GM23338 (cell line): ENCODE measurements at regions not wholly inside any gene's neighbourhood (a gene's known extent, or its start where the extent isn't known, plus 50 kb on each side); places are given as distances from the start of the nearest gene placed in this dataset.

ENCODE experiments used
- ATAC-seq: fragments of 200-7000 bp; cut with Tn5 transposase; 3 replicates; pipeline ENCODE4 v1.9.1; 2020
- DNase-seq: peaks from one replicate; pipeline ENCODE4 v3.0.0-alpha.2; 2015; ENCODE audit warnings: low spot score
- H2AFZ ChIP-seq: fragments of 200-600 bp; sonication (generic); 2 replicates; pipeline ENCODE4 v1.8.0; 2016; ENCODE audit warnings: antibody characterized with exemption, mild to moderate bottlenecking, moderate library complexity
- H3F3A ChIP-seq: fragments of 200-600 bp; sonication (generic); replicated peaks from 2 replicates; pipeline ENCODE4 v1.8.0; 2017; ENCODE audit warnings: antibody characterized with exemption, mixed run types, low read depth
- H3K27ac ChIP-seq: fragments of 200-600 bp; sonication (generic); 2 replicates; pipeline ENCODE4 v1.6.1; 2016; ENCODE audit warnings: low read depth
- H3K27me3 ChIP-seq: fragments of 200-600 bp; sonication (generic); 2 replicates; pipeline ENCODE4 v1.8.0; 2016; ENCODE audit warnings: mild to moderate bottlenecking, mixed run types, moderate library complexity; ENCODE audit not compliant: insufficient read depth
- H3K36me3 ChIP-seq: fragments of 200-600 bp; sonication (generic); 2 replicates; pipeline ENCODE4 v1.8.0; 2016; ENCODE audit warnings: mild to moderate bottlenecking; ENCODE audit not compliant: insufficient read depth
- H3K4me1 ChIP-seq: fragments of 200-600 bp; sonication (generic); 2 replicates; pipeline ENCODE4 v1.8.0; 2016; ENCODE audit warnings: mild to moderate bottlenecking, moderate library complexity; ENCODE audit not compliant: insufficient read depth
- H3K4me2 ChIP-seq: fragments of 200-600 bp; sonication (generic); 2 replicates; pipeline ENCODE4 v1.7.1; 2017; ENCODE audit warnings: mixed run types
- H3K4me3 ChIP-seq: fragments of 200-600 bp; sonication (generic); 2 replicates; pipeline ENCODE4 v1.6.1; 2016; ENCODE audit warnings: mixed run types
- H3K79me2 ChIP-seq: fragments of 200-600 bp; sonication (generic); replicated peaks from 2 replicates; pipeline ENCODE4 v1.8.0; 2017; ENCODE audit warnings: mild to moderate bottlenecking; ENCODE audit not compliant: insufficient read depth
- H3K9me2 ChIP-seq: fragments of 200-600 bp; sonication (generic); 2 replicates; pipeline ENCODE4 v1.8.0; 2017; ENCODE audit not compliant: insufficient read depth
- H4K20me1 ChIP-seq: fragments of 200-600 bp; sonication (generic); replicated peaks from 2 replicates; pipeline ENCODE4 v1.8.0; 2017; ENCODE audit warnings: mild to moderate bottlenecking; ENCODE audit not compliant: insufficient read depth
- H3K27ac Mint-ChIP-seq: 2 replicates; pipeline ENCODE4 v1.8.0; 2020; ENCODE audit warnings: inconsistent platforms, mild to moderate bottlenecking, moderate library complexity, mixed read lengths
- H3K27me3 Mint-ChIP-seq: 3 replicates; pipeline ENCODE4 v1.8.0; 2022; ENCODE audit warnings: low read depth, mild to moderate bottlenecking, moderate library complexity, mixed read lengths, inconsistent platforms; ENCODE audit not compliant: insufficient read depth, poor library complexity
- H3K36me3 Mint-ChIP-seq: 3 replicates; pipeline ENCODE4 v1.8.0; 2021; ENCODE audit warnings: low read depth, mild to moderate bottlenecking, inconsistent platforms, moderate library complexity, mixed read lengths
- H3K4me1 Mint-ChIP-seq: 3 replicates; pipeline ENCODE4 v1.8.0; 2020; ENCODE audit warnings: mild to moderate bottlenecking, inconsistent platforms, mixed read lengths
- H3K4me3 Mint-ChIP-seq: 3 replicates; pipeline ENCODE4 v1.8.0; 2021; ENCODE audit warnings: moderate library complexity, mild to moderate bottlenecking, inconsistent platforms, mixed read lengths
- H3K9me3 Mint-ChIP-seq: 3 replicates; pipeline ENCODE4 v1.8.0; 2020; ENCODE audit warnings: moderate library complexity, mild to moderate bottlenecking, inconsistent platforms, mixed read lengths
- CREB1 ChIP-seq: fragments of 250-450 bp; sonication (Bioruptor Pico); IDR thresholded peaks from 2 replicates; pipeline ENCODE4 v1.5.0; 2020; ENCODE audit warnings: low read depth, mild to moderate bottlenecking, moderate library complexity
- EZH2 ChIP-seq: fragments of 200-600 bp; sonication (generic); IDR thresholded peaks from one replicate; pipeline ENCODE4 v1.8.0; 2017; ENCODE audit warnings: antibody characterized with exemption, mild to moderate bottlenecking, low read depth; ENCODE audit not compliant: unreplicated experiment
- EZH2phosphoT487 ChIP-seq: fragments of 200-600 bp; sonication (generic); IDR thresholded peaks from one replicate; pipeline ENCODE4 v1.8.1; 2018; ENCODE audit warnings: antibody characterized with exemption; ENCODE audit not compliant: unreplicated experiment
- JUNB ChIP-seq: IDR thresholded peaks from one replicate; pipeline ENCODE4 v1.6.1; 2016; ENCODE audit warnings: antibody characterized with exemption; ENCODE audit not compliant: unreplicated experiment
- NANOG ChIP-seq: IDR thresholded peaks from 2 replicates; pipeline ENCODE4 v1.6.1; 2016; ENCODE audit warnings: antibody characterized with exemption, borderline replicate concordance
- POLR2AphosphoS5 ChIP-seq: IDR thresholded peaks from 2 replicates; pipeline ENCODE4 v1.6.1; 2016; ENCODE audit warnings: antibody characterized with exemption, low read depth
- STAT1 ChIP-seq: IDR thresholded peaks from one replicate; pipeline ENCODE4 v1.6.1; 2016; ENCODE audit warnings: antibody characterized with exemption; ENCODE audit not compliant: unreplicated experiment
- ZNF114 ChIP-seq: fragments of 250-450 bp; sonication (Bioruptor Pico); IDR thresholded peaks from 2 replicates; pipeline ENCODE4 v1.5.0; 2020; ENCODE audit warnings: mild to moderate bottlenecking, moderate library complexity
- ZNF331 ChIP-seq: fragments of 250-450 bp; sonication (Bioruptor Pico); IDR thresholded peaks from 2 replicates; pipeline ENCODE4 v1.5.0; 2020; ENCODE audit warnings: low read depth, mild to moderate bottlenecking, moderate library complexity
- TF ChIP-seq, protein P1 (sequence below): fragments of 250-450 bp; sonication (Bioruptor Pico); IDR thresholded peaks from 2 replicates; pipeline ENCODE4 v1.5.0; 2020; ENCODE audit warnings: mild to moderate bottlenecking, moderate library complexity
- TF ChIP-seq, protein P2 (sequence below): IDR thresholded peaks from 2 replicates; pipeline ENCODE4 v1.6.1; 2016; ENCODE audit warnings: antibody characterized with exemption
- TF ChIP-seq, protein P3 (sequence below), 2 experiments: fragments of 200-600 bp in 1 of 2; sonication (generic) in 1 of 2; conservative IDR thresholded peaks; 2 replicates each; pipeline versions ENCODE4 v1.5.1 to v1.6.1; 2016 to 2017; ENCODE audit warnings: antibody characterized with exemption in 2 of 2, low read depth in 2 of 2, mild to moderate bottlenecking in 2 of 2, moderate library complexity in 1 of 2
- TF ChIP-seq, protein P4 (sequence below): IDR thresholded peaks from one replicate; pipeline ENCODE4 v1.6.1; 2018; ENCODE audit warnings: antibody characterized with exemption; ENCODE audit not compliant: unreplicated experiment

DNA sequence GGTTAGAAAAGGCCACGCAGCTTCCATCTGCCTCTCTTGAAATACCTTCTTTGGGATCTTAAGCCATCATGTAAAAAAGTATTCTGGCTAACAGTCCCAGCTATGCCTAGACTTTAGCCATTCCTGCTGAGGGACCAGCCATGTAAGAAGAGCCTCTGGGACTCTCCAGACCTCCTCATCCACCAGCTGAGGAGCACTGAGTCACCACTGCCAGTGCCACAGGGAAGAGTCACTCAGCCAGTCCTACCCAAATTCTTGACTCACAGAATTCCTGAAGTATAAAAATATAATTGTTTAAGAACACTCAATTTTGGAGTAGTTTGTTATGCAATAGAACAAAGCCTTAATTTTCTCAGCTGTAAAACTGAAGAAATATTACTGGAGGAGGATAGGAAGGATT lies 436.7 kb downstream of the ZEB2 start:
- no peak overlapping the region for H3K4me3 Mint-ChIP-seq

More for the DNA sequence above, 436.7 kb downstream of the ZEB2 start:
- H3K9me3 Mint-ChIP-seq = no peaks in the 10 kb centered on the region
- Histone ChIP-seq H3K4me2 (no peak overlapping the region), H4K20me1 (no peaks in the 10 kb centered on the region), H3K9me2 (no peaks in the 10 kb centered on the region), H3K36me3 (no peaks in the 10 kb centered on the region), H3K4me3 (no peak overlapping the region), H2AFZ (no peak overlapping the region), H3K79me2 (no peaks in the 10 kb centered on the region), H3K27me3 (no peaks in the 10 kb centered on the region), H3F3A (no peaks in the 10 kb centered on the region), H3K4me1 (no peaks in the 10 kb centered on the region), H3K27ac (no peak overlapping the region)
- H3K27ac Mint-ChIP-seq = no peak overlapping the region
- H3K27me3 Mint-ChIP-seq = no peaks in the 10 kb centered on the region
- no peaks in the 10 kb centered on the region for H3K36me3 Mint-ChIP-seq
- H3K4me1 Mint-ChIP-seq = no peaks in the 10 kb centered on the region; the same call in 2 of the 3 replicates
- ATAC-seq (no peak), DNase-seq (no peak)
- TF ChIP-seq, protein P1, sequence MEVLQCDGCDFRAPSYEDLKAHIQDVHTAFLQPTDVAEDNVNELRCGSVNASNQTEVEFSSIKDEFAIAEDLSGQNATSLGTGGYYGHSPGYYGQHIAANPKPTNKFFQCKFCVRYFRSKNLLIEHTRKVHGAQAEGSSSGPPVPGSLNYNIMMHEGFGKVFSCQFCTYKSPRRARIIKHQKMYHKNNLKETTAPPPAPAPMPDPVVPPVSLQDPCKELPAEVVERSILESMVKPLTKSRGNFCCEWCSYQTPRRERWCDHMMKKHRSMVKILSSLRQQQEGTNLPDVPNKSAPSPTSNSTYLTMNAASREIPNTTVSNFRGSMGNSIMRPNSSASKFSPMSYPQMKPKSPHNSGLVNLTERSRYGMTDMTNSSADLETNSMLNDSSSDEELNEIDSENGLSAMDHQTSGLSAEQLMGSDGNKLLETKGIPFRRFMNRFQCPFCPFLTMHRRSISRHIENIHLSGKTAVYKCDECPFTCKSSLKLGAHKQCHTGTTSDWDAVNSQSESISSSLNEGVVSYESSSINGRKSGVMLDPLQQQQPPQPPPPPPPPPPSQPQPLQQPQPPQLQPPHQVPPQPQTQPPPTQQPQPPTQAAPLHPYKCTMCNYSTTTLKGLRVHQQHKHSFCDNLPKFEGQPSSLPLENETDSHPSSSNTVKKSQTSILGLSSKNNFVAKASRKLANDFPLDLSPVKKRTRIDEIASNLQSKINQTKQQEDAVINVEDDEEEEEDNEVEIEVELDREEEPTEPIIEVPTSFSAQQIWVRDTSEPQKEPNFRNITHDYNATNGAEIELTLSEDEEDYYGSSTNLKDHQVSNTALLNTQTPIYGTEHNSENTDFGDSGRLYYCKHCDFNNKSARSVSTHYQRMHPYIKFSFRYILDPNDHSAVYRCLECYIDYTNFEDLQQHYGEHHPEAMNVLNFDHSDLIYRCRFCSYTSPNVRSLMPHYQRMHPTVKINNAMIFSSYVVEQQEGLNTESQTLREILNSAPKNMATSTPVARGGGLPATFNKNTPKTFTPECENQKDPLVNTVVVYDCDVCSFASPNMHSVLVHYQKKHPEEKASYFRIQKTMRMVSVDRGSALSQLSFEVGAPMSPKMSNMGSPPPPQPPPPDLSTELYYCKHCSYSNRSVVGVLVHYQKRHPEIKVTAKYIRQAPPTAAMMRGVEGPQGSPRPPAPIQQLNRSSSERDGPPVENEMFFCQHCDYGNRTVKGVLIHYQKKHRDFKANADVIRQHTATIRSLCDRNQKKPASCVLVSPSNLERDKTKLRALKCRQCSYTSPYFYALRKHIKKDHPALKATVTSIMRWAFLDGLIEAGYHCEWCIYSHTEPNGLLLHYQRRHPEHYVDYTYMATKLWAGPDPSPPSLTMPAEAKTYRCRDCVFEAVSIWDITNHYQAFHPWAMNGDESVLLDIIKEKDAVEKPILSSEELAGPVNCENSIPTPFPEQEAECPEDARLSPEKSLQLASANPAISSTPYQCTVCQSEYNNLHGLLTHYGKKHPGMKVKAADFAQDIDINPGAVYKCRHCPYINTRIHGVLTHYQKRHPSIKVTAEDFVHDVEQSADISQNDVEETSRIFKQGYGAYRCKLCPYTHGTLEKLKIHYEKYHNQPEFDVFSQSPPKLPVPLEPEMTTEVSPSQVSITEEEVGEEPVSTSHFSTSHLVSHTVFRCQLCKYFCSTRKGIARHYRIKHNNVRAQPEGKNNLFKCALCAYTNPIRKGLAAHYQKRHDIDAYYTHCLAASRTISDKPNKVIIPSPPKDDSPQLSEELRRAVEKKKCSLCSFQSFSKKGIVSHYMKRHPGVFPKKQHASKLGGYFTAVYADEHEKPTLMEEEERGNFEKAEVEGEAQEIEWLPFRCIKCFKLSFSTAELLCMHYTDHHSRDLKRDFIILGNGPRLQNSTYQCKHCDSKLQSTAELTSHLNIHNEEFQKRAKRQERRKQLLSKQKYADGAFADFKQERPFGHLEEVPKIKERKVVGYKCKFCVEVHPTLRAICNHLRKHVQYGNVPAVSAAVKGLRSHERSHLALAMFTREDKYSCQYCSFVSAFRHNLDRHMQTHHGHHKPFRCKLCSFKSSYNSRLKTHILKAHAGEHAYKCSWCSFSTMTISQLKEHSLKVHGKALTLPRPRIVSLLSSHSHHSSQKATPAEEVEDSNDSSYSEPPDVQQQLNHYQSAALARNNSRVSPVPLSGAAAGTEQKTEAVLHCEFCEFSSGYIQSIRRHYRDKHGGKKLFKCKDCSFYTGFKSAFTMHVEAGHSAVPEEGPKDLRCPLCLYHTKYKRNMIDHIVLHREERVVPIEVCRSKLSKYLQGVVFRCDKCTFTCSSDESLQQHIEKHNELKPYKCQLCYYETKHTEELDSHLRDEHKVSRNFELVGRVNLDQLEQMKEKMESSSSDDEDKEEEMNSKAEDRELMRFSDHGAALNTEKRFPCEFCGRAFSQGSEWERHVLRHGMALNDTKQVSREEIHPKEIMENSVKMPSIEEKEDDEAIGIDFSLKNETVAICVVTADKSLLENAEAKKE (CRISPR knock-in tag) = no peak
- TF ChIP-seq EZH2 (no peak), STAT1 (no peak), NANOG (no peak), POLR2AphosphoS5 (no peak), JUNB (no peak), ZNF331 (no peak), EZH2phosphoT487 (no peak), CREB1 (no peak), ZNF114 (no peak)
- TF ChIP-seq, protein P2, sequence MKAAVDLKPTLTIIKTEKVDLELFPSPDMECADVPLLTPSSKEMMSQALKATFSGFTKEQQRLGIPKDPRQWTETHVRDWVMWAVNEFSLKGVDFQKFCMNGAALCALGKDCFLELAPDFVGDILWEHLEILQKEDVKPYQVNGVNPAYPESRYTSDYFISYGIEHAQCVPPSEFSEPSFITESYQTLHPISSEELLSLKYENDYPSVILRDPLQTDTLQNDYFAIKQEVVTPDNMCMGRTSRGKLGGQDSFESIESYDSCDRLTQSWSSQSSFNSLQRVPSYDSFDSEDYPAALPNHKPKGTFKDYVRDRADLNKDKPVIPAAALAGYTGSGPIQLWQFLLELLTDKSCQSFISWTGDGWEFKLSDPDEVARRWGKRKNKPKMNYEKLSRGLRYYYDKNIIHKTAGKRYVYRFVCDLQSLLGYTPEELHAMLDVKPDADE = no peak
- TF ChIP-seq, protein P3, sequence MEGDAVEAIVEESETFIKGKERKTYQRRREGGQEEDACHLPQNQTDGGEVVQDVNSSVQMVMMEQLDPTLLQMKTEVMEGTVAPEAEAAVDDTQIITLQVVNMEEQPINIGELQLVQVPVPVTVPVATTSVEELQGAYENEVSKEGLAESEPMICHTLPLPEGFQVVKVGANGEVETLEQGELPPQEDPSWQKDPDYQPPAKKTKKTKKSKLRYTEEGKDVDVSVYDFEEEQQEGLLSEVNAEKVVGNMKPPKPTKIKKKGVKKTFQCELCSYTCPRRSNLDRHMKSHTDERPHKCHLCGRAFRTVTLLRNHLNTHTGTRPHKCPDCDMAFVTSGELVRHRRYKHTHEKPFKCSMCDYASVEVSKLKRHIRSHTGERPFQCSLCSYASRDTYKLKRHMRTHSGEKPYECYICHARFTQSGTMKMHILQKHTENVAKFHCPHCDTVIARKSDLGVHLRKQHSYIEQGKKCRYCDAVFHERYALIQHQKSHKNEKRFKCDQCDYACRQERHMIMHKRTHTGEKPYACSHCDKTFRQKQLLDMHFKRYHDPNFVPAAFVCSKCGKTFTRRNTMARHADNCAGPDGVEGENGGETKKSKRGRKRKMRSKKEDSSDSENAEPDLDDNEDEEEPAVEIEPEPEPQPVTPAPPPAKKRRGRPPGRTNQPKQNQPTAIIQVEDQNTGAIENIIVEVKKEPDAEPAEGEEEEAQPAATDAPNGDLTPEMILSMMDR (conservative IDR thresholded peaks at IDR 0.05; ENCODE audit: low read depth in 2 of 2) = no peak
- TF ChIP-seq, protein P4, sequence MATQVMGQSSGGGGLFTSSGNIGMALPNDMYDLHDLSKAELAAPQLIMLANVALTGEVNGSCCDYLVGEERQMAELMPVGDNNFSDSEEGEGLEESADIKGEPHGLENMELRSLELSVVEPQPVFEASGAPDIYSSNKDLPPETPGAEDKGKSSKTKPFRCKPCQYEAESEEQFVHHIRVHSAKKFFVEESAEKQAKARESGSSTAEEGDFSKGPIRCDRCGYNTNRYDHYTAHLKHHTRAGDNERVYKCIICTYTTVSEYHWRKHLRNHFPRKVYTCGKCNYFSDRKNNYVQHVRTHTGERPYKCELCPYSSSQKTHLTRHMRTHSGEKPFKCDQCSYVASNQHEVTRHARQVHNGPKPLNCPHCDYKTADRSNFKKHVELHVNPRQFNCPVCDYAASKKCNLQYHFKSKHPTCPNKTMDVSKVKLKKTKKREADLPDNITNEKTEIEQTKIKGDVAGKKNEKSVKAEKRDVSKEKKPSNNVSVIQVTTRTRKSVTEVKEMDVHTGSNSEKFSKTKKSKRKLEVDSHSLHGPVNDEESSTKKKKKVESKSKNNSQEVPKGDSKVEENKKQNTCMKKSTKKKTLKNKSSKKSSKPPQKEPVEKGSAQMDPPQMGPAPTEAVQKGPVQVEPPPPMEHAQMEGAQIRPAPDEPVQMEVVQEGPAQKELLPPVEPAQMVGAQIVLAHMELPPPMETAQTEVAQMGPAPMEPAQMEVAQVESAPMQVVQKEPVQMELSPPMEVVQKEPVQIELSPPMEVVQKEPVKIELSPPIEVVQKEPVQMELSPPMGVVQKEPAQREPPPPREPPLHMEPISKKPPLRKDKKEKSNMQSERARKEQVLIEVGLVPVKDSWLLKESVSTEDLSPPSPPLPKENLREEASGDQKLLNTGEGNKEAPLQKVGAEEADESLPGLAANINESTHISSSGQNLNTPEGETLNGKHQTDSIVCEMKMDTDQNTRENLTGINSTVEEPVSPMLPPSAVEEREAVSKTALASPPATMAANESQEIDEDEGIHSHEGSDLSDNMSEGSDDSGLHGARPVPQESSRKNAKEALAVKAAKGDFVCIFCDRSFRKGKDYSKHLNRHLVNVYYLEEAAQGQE = no peak
